WTC11 (cell line): ENCODE measurements at regions not wholly inside any gene's neighbourhood (a gene's known extent, or its start where the extent isn't known, plus 50 kb on each side); places are given as distances from the start of the nearest gene placed in this dataset.

Experiments used
- ATAC-seq: fragments of 200-7000 bp; cut with Tn5 transposase; 2 replicates; pipeline ENCODE4 v1.10.0; 2021; ENCODE audit warnings: mild to moderate bottlenecking, moderate library complexity
- CTCF ChIA-PET: fragments of 300-600 bp; sonication (Branson Sonifier 250); formaldehyde crosslinking; loops from one replicate; lab custom pipeline; 2021; ENCODE audit warnings: antibody characterized with exemption; lab: Charles Lee
- POLR2A ChIA-PET: fragments of 350-600 bp; sonication (Branson Sonifier 250); formaldehyde crosslinking; loops from one replicate; lab custom pipeline; 2021; ENCODE audit warnings: antibody characterized with exemption; lab: Charles Lee
- DNase-seq: peaks from one replicate; pipeline ENCODE4 v3.0.0; 2021; ENCODE audit warnings: low spot score
- H3K27ac Mint-ChIP-seq: 2 replicates; pipeline ENCODE4 v1.8.0; 2021; ENCODE audit warnings: mixed read lengths
- H3K27me3 Mint-ChIP-seq: 2 replicates; pipeline ENCODE4 v1.8.0; 2021; ENCODE audit warnings: low read depth, mild to moderate bottlenecking, moderate library complexity, mixed read lengths
- H3K36me3 Mint-ChIP-seq: 2 replicates; pipeline ENCODE4 v1.8.0; 2021; ENCODE audit warnings: mixed read lengths
- H3K4me1 Mint-ChIP-seq: 2 replicates; pipeline ENCODE4 v1.8.0; 2022; ENCODE audit warnings: mixed read lengths
- H3K4me3 Mint-ChIP-seq: 2 replicates; pipeline ENCODE4 v1.8.0; 2021; ENCODE audit warnings: mild to moderate bottlenecking, moderate library complexity, mixed read lengths
- H3K9me3 Mint-ChIP-seq: 2 replicates; pipeline ENCODE4 v1.8.0; 2021; ENCODE audit warnings: mixed read lengths
- AR ChIP-seq: fragments of 250-450 bp; sonication (Bioruptor Pico); IDR thresholded peaks from 2 replicates; pipeline ENCODE4 v1.9.0; 2021; ENCODE audit warnings: mild to moderate bottlenecking
- ATF3 ChIP-seq: sonication (generic); formaldehyde crosslinking; conservative IDR thresholded peaks from 2 replicates; pipeline ENCODE4 v1.8.1; 2022; ENCODE audit warnings: mild to moderate bottlenecking, missing genetic modification reagents
- CBFB ChIP-seq: sonication (generic); formaldehyde crosslinking; IDR thresholded peaks from 2 replicates; pipeline ENCODE4 v1.8.1; 2022; ENCODE audit warnings: mild to moderate bottlenecking, low read depth, missing genetic modification reagents
- CTCF ChIP-seq: fragments of 200-600 bp; IDR thresholded peaks from 2 replicates; pipeline ENCODE4 v1.8.0; 2022; ENCODE audit warnings: antibody characterized with exemption
- EMX1 ChIP-seq: fragments of 250-450 bp; sonication (Bioruptor Pico); IDR thresholded peaks from 2 replicates; pipeline ENCODE4 v1.8.0; 2021; ENCODE audit warnings: mild to moderate bottlenecking
- JUN ChIP-seq: sonication (generic); formaldehyde crosslinking; IDR thresholded peaks from 2 replicates; pipeline ENCODE4 v1.8.0; 2023; ENCODE audit warnings: mild to moderate bottlenecking, missing genetic modification reagents
- MLX ChIP-seq: sonication (generic); formaldehyde crosslinking; IDR thresholded peaks from 2 replicates; pipeline ENCODE4 v1.8.1; 2023; ENCODE audit warnings: mild to moderate bottlenecking, missing genetic modification reagents, moderate library complexity
- MXD4 ChIP-seq: fragments of 250-450 bp; sonication (Bioruptor Pico); IDR thresholded peaks from 2 replicates; pipeline ENCODE4 v1.8.0; 2021; ENCODE audit warnings: mild to moderate bottlenecking, moderate library complexity, borderline replicate concordance
- NR2C2 ChIP-seq: sonication (generic); formaldehyde crosslinking; IDR thresholded peaks from 2 replicates; pipeline ENCODE4 v1.8.0; 2022; ENCODE audit warnings: mild to moderate bottlenecking, missing genetic modification reagents
- RELA ChIP-seq: sonication (generic); formaldehyde crosslinking; IDR thresholded peaks from 2 replicates; pipeline ENCODE4 v1.8.1; 2022; ENCODE audit warnings: missing genetic modification reagents, mild to moderate bottlenecking, borderline replicate concordance
- STAT6 ChIP-seq: sonication (generic); formaldehyde crosslinking; conservative IDR thresholded peaks from 2 replicates; pipeline ENCODE4 v1.8.1; 2023; ENCODE audit warnings: mild to moderate bottlenecking, low read depth, missing genetic modification reagents, moderate library complexity
- TEAD1 ChIP-seq: sonication (generic); formaldehyde crosslinking; IDR thresholded peaks from 2 replicates; pipeline ENCODE4 v1.8.0; 2022; ENCODE audit warnings: mild to moderate bottlenecking, missing genetic modification reagents
- ZNF317 ChIP-seq: sonication (generic); formaldehyde crosslinking; IDR thresholded peaks from 2 replicates; pipeline ENCODE4 v1.8.1; 2023; ENCODE audit warnings: low read depth, mild to moderate bottlenecking, moderate library complexity, missing genetic modification reagents, borderline replicate concordance
- ZNF532 ChIP-seq: fragments of 250-450 bp; sonication (Bioruptor Pico); IDR thresholded peaks from 2 replicates; pipeline ENCODE4 v1.9.0; 2021; ENCODE audit warnings: mild to moderate bottlenecking, borderline replicate concordance
- TF ChIP-seq, protein P1 (sequence below): sonication (generic); formaldehyde crosslinking; IDR thresholded peaks from 2 replicates; pipeline ENCODE4 v1.8.1; 2022; ENCODE audit warnings: low read depth, mild to moderate bottlenecking, moderate library complexity, missing genetic modification reagents, borderline replicate concordance

DNA sequence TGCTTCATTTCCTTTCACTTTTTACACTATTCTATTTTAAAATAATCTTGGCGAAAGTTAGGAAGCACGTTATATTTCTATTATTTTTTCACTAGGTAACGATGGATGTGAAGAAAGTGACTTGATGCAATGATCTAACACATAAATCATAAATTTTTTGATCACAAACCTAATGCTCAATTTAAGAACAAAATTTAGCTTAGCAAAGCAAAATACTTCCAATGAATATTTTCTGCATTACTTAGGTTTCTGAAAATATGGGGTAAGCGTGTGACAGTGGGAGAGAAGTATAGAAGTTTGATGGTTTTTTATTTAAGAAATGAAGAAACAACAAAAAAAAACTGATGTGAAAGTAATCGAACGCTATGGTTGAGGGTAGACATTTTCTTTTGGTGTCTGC is 1528.7 kb upstream of the CDH9 start:
- no peaks in the 10 kb centered on the region for H3K36me3 Mint-ChIP-seq
- CTCF ChIA-PET = no interaction called here
- POLR2A ChIA-PET = no interaction called here
- no peak overlapping the region for H3K27ac Mint-ChIP-seq
- peaks cover 7% of the 10 kb centered on the region for H3K9me3 Mint-ChIP-seq
- ATAC-seq = no peak
- no peak for TF ChIP-seq AR (CRISPR knock-in tag)
- TF ChIP-seq ATF3 = no peak
- no peaks in the 10 kb centered on the region for H3K27me3 Mint-ChIP-seq
- no peak overlapping the region for H3K4me3 Mint-ChIP-seq
- no peak for DNase-seq
- H3K4me1 Mint-ChIP-seq = no peaks in the 10 kb centered on the region

DNA sequence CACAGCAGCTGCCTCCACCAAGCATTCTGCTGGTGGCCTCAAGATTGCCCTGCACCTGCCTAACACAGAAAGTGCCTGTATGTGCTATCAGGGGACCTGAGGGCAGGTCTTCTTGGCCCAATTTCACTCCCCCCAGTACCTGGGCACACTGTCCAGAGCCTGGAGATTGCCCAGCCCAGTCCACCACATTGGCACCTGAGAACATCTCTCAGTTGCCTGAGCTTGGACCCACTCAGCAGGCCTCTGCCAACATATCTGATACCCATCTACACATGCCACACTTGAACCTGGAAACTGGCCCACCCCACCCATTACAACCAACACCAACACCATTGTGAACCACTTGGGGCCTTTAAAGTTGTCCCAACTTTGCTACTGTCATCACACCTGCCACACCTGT is 1523.1 kb upstream of the CDH9 start:
- Mint-ChIP-seq H3K27me3 (peaks cover 2% of the 10 kb centered on the region; the same call in 1 of the 2 replicates), H3K36me3 (no peaks in the 10 kb centered on the region), H3K9me3 (peaks cover 7% of the 10 kb centered on the region; the same call in 1 of the 2 replicates), H3K27ac (no peak overlapping the region), H3K4me1 (no peaks in the 10 kb centered on the region), H3K4me3 (no peak overlapping the region)
- ATAC-seq (no peak), DNase-seq (no peak)
- ChIA-PET CTCF (no interaction called here), POLR2A (no interaction called here)
- TF ChIP-seq EMX1 (CRISPR knock-in tag) (no peak), TEAD1 (CRISPR knock-in tag) (no peak), RELA (CRISPR knock-in tag) (no peak), STAT6 (CRISPR knock-in tag) (no peak), ZNF532 (CRISPR knock-in tag) (no peak), AR (CRISPR knock-in tag) (no peak), NR2C2 (CRISPR knock-in tag) (no peak), ZNF317 (no peak), CTCF (no peak), JUN (CRISPR knock-in tag) (no peak), MXD4 (CRISPR knock-in tag) (no peak), CBFB (CRISPR knock-in tag) (no peak), MLX (no peak)
- TF ChIP-seq, protein P1, sequence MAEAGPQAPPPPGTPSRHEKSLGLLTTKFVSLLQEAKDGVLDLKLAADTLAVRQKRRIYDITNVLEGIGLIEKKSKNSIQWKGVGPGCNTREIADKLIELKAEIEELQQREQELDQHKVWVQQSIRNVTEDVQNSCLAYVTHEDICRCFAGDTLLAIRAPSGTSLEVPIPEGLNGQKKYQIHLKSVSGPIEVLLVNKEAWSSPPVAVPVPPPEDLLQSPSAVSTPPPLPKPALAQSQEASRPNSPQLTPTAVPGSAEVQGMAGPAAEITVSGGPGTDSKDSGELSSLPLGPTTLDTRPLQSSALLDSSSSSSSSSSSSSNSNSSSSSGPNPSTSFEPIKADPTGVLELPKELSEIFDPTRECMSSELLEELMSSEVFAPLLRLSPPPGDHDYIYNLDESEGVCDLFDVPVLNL = no peak
